Neuron (in vitro differentiated cells): ENCODE measurements at regions not wholly inside any gene's neighbourhood (a gene's known extent, or its start where the extent isn't known, plus 50 kb on each side); places are given as distances from the start of the nearest gene placed in this dataset.

Experiments used
- H2AFZ ChIP-seq: one replicate; pipeline ENCODE4 v1.6.1; 2013; ENCODE audit warnings: low read depth, mild to moderate bottlenecking, inconsistent platforms, low read length, moderate library complexity
- H3K27me3 ChIP-seq: one replicate; pipeline ENCODE4 v1.6.1; 2013; ENCODE audit warnings: low read length; ENCODE audit not compliant: insufficient read depth
- H3K36me3 ChIP-seq: one replicate; pipeline ENCODE4 v1.6.1; 2013; ENCODE audit warnings: low read length; ENCODE audit not compliant: insufficient read depth
- H3K4me1 ChIP-seq: one replicate; pipeline ENCODE4 v1.6.1; 2013; ENCODE audit warnings: low read length; ENCODE audit not compliant: insufficient read depth
- H3K4me3 ChIP-seq: 2 replicates; pipeline ENCODE4 v1.5.1; 2013; ENCODE audit warnings: mild to moderate bottlenecking, low read length, moderate library complexity
- H3K9me3 ChIP-seq: one replicate; pipeline ENCODE4 v1.6.1; 2013; ENCODE audit warnings: low read length

GRCh38 chr2:198213253-198213652 is 408.9 kb downstream of the PLCL1 start:
- Histone ChIP-seq H3K4me3 (no peak overlapping the region), H3K9me3 (no peaks in the 10 kb centered on the region), H3K4me1 (no peaks in the 10 kb centered on the region), H3K36me3 (no peaks in the 10 kb centered on the region), H3K27me3 (no peaks in the 10 kb centered on the region), H2AFZ (no peak overlapping the region)

- H3K36me3 ChIP-seq: no peaks in the 10 kb centered on the region
- no peaks in the 10 kb centered on the region for H3K9me3 ChIP-seq
- no peaks in the 10 kb centered on the region for H3K27me3 ChIP-seq
- no peak overlapping the region for H2AFZ ChIP-seq
- H3K4me1 ChIP-seq: no peaks in the 10 kb centered on the region
- no peak overlapping the region for H3K4me3 ChIP-seq
Measured at GRCh38 chr2:198211706-198212105, 407.3 kb downstream of the PLCL1 start.

DNA sequence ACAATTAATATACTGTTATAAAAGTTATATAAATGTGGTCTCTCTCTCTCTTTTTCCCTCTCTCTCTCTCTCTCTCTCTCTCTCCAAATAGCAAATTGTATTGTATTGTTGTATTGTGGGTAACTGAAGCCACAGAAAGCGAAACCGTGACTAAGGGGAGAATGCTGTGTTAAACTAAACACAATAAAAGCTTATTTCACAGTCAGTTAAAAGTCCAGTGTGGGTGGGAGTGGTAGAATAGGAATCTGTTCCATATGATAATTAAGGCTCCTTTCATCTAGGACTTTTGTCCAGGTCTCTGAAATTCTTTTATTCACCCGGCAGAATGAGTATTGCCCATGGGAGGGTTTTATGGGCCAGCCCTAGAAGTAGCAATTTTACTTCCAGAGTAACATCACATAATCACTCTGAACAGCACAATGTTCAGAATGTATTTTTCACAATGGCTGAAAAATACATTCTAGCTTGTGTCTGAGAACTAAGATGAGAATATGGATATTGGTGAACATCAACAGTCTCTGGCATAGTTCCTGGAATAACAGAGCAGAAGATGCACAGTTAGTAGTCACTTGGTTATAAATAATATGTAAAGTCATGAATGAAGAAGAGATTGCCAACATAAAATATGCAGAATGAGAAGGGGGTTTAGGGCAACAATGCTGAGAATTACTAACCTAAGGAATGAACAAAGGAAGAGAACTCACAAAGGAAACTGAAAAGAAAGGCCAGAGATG is 399.1 kb downstream of the PLCL1 start:
- no peaks in the 10 kb centered on the region for H3K36me3 ChIP-seq
- H2AFZ ChIP-seq: no peak overlapping the region
- H3K9me3 ChIP-seq: no peaks in the 10 kb centered on the region
- no peak overlapping the region for H3K4me3 ChIP-seq
- H3K4me1 ChIP-seq: peaks cover 11% of the 10 kb centered on the region
- no peaks in the 10 kb centered on the region for H3K27me3 ChIP-seq
